CD4-positive, CD25-positive, alpha-beta regulatory T cell (primary cell): ENCODE measurements at regions not wholly inside any gene's neighbourhood (a gene's known extent, or its start where the extent isn't known, plus 50 kb on each side); places are given as distances from the start of the nearest gene placed in this dataset.
"Not testable (repeated sequence)": the region's sequence is repeated elsewhere in the genome, so short reads cannot be mapped to it uniquely, and the experiment has no call there.

Source experiments
- ATAC-seq, 2 donors: fragments of 150-1000 bp; cut with Tn5 transposase; one replicate each; pipeline ENCODE4 v1.10.0; 2021; ENCODE audit warnings: low read depth in 2 of 2, moderate number of reproducible peaks in 2 of 2, moderate library complexity in 1 of 2
- DNase-seq, 3 donors: peaks; one replicate each; pipeline versions ENCODE4 v3.0.0 to v3.0.0-alpha.2; 2012 to 2022; ENCODE audit warnings: mixed read lengths in 1 of 3
- H3K27ac ChIP-seq: one replicate; pipeline ENCODE4 v1.7.0; 2013; ENCODE audit warnings: mild to moderate bottlenecking, low read length; ENCODE audit not compliant: insufficient read depth, poor library complexity, severe bottlenecking
- H3K27me3 ChIP-seq: one replicate; pipeline ENCODE4 v1.7.0; 2013; ENCODE audit warnings: low read length; ENCODE audit not compliant: control insufficient read depth, insufficient read depth
- H3K36me3 ChIP-seq: one replicate; pipeline ENCODE4 v1.7.0; 2013; ENCODE audit warnings: mild to moderate bottlenecking, low read length, moderate library complexity; ENCODE audit not compliant: control insufficient read depth, insufficient read depth
- H3K4me1 ChIP-seq: 2 replicates; pipeline ENCODE4 v1.7.0; 2013; ENCODE audit warnings: mild to moderate bottlenecking, low read length; ENCODE audit not compliant: insufficient read depth, control insufficient read depth, poor library complexity, severe bottlenecking
- H3K4me3 ChIP-seq: one replicate; pipeline ENCODE4 v1.7.0; 2013; ENCODE audit warnings: low read depth, mild to moderate bottlenecking, low read length, moderate library complexity
- H3K9me3 ChIP-seq, 2 experiments: 1 replicate in 1 of 2; 2 replicates in 1 of 2; pipeline ENCODE4 v1.7.0; 2013; ENCODE audit warnings: low read length in 2 of 2, mild to moderate bottlenecking in 1 of 2, moderate library complexity in 1 of 2; ENCODE audit not compliant: control insufficient read depth in 2 of 2
- H3K27ac Mint-ChIP-seq, 3 donors: one replicate each; pipeline ENCODE4 v1.8.0; 2020 to 2022; ENCODE audit warnings: mild to moderate bottlenecking in 3 of 3, mixed read lengths in 3 of 3, moderate library complexity in 2 of 3
- H3K27me3 Mint-ChIP-seq: one replicate; pipeline ENCODE4 v1.8.0; 2022; ENCODE audit warnings: mild to moderate bottlenecking, mixed read lengths
- H3K36me3 Mint-ChIP-seq: one replicate; pipeline ENCODE4 v1.8.0; 2020; ENCODE audit warnings: mixed read lengths
- H3K4me1 Mint-ChIP-seq, 4 donors: one replicate each; pipeline ENCODE4 v1.8.0; 2020 to 2022; ENCODE audit warnings: mixed read lengths in 4 of 4, mild to moderate bottlenecking in 1 of 4
- H3K4me3 Mint-ChIP-seq, 4 donors: one replicate each; pipeline ENCODE4 v1.8.0; 2020 to 2022; ENCODE audit warnings: mild to moderate bottlenecking in 4 of 4, mixed read lengths in 4 of 4, moderate library complexity in 3 of 4
- H3K9me3 Mint-ChIP-seq, 7 donors: one replicate each; pipeline ENCODE4 v1.8.0; 2020 to 2022; ENCODE audit warnings: mixed read lengths in 7 of 7, mild to moderate bottlenecking in 3 of 7, moderate library complexity in 2 of 7

- Mint-ChIP-seq H3K36me3 (no peaks in the 10 kb centered on the region), H3K9me3 (no peaks in the 10 kb centered on the region), H3K27ac (no peak overlapping the region), H3K27me3 (no peaks in the 10 kb centered on the region), H3K4me3 (no peak overlapping the region), H3K4me1 (no peaks in the 10 kb centered on the region)
- no peak for DNase-seq
- no peaks in the 10 kb centered on the region for H3K36me3 ChIP-seq
- H3K4me1 ChIP-seq: no peaks in the 10 kb centered on the region
- H3K9me3 ChIP-seq: no peaks in the 10 kb centered on the region
- H3K4me3 ChIP-seq: no peak overlapping the region
- no peak overlapping the region for H3K27ac ChIP-seq
- no peaks in the 10 kb centered on the region for H3K27me3 ChIP-seq
- ATAC-seq: no peak
These were observed 68.4 kb upstream of the EEF1E1 start for GRCh38 chr6:8170754-8171153.

- H3K36me3 ChIP-seq: no peaks in the 10 kb centered on the region
- ATAC-seq (no peak), DNase-seq (no peak)
- H3K36me3 Mint-ChIP-seq: no peaks in the 10 kb centered on the region
- no peak overlapping the region for H3K27ac ChIP-seq
- no peaks in the 10 kb centered on the region for H3K4me1 Mint-ChIP-seq
- H3K9me3 Mint-ChIP-seq: peaks cover 0 to 2% (median 0%) of the 10 kb centered on the region in 7 donors
- no peaks in the 10 kb centered on the region for H3K27me3 Mint-ChIP-seq
- H3K4me1 ChIP-seq: no peaks in the 10 kb centered on the region
- no peaks in the 10 kb centered on the region for H3K9me3 ChIP-seq
- H3K27ac Mint-ChIP-seq: no peak overlapping the region
- H3K27me3 ChIP-seq: no peaks in the 10 kb centered on the region
- no peak overlapping the region for H3K4me3 ChIP-seq
- H3K4me3 Mint-ChIP-seq: no peak overlapping the region
These were observed 67.9 kb upstream of the EEF1E1 start for GRCh38 chr6:8170245-8170644.

DNA sequence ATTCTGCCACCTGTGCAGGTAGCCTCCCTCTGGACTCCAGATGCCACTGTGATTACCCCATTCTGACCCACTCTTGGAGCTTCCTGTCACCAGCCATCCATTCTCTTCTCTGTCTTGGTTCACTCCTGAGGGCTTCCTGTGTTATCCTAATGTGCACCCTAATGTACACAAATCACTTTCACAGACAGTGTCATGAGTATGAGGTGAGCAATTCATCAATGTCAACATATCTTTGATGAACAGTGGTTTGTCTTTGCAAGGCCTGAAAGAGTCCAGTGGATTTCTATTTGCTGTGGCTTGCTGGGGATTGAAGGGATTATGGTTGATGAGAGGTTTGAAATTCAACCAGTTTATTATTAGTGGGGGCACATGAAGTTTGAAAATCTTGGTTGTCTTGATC, 63.8 kb upstream of the EEF1E1 start:
- Mint-ChIP-seq H3K4me3 (no peak overlapping the region), H3K9me3 (peaks cover 0 to 4% (median 2%) of the 10 kb centered on the region in 7 donors), H3K36me3 (no peaks in the 10 kb centered on the region), H3K4me1 (no peaks in the 10 kb centered on the region), H3K27me3 (no peaks in the 10 kb centered on the region), H3K27ac (no peak overlapping the region)
- no peak for DNase-seq
- Histone ChIP-seq H3K27me3 (no peaks in the 10 kb centered on the region), H3K36me3 (no peaks in the 10 kb centered on the region), H3K4me1 (no peaks in the 10 kb centered on the region), H3K9me3 (no peaks in the 10 kb centered on the region), H3K4me3 (no peak overlapping the region), H3K27ac (no peak overlapping the region)
- ATAC-seq: no peak

GRCh38 chr6:8165008-8165407, 62.7 kb upstream of the EEF1E1 start:
- not testable (repeated sequence) for H3K9me3 Mint-ChIP-seq, H3K36me3 Mint-ChIP-seq, H3K27ac Mint-ChIP-seq, H3K27me3 Mint-ChIP-seq, DNase-seq, H3K9me3 ChIP-seq, H3K36me3 ChIP-seq, H3K4me3 ChIP-seq, H3K4me3 Mint-ChIP-seq, H3K27ac ChIP-seq, H3K4me1 Mint-ChIP-seq, H3K4me1 ChIP-seq, H3K27me3 ChIP-seq, ATAC-seq

- not testable (repeated sequence) for DNase-seq
These were observed 61.9 kb upstream of the EEF1E1 start for GRCh38 chr6:8164281-8164680.

GRCh38 chr6:8159966-8160365, 57.6 kb upstream of the EEF1E1 start:
- DNase-seq (no peak), ATAC-seq (no peak)
- Mint-ChIP-seq H3K36me3 (no peaks in the 10 kb centered on the region), H3K4me3 (no peak overlapping the region), H3K9me3 (peaks cover 0 to 4% (median 2%) of the 10 kb centered on the region in 7 donors), H3K27ac (no peak overlapping the region), H3K4me1 (no peaks in the 10 kb centered on the region), H3K27me3 (peaks cover 12% of the 10 kb centered on the region)
- Histone ChIP-seq H3K4me3 (no peak overlapping the region), H3K4me1 (no peaks in the 10 kb centered on the region), H3K27ac (no peak overlapping the region), H3K9me3 (no peaks in the 10 kb centered on the region), H3K27me3 (peaks cover 3% of the 10 kb centered on the region), H3K36me3 (no peaks in the 10 kb centered on the region)

More at GRCh38 chr6:8164281-8164680, 61.9 kb upstream of the EEF1E1 start:
- H3K27me3 ChIP-seq, H3K36me3 Mint-ChIP-seq, H3K9me3 Mint-ChIP-seq, H3K36me3 ChIP-seq, H3K9me3 ChIP-seq, H3K27me3 Mint-ChIP-seq, H3K4me3 Mint-ChIP-seq, H3K4me1 Mint-ChIP-seq, H3K27ac Mint-ChIP-seq, H3K4me3 ChIP-seq, H3K27ac ChIP-seq, H3K4me1 ChIP-seq, ATAC-seq: not testable (repeated sequence)

GRCh38 chr6:8157839-8158238, 55.5 kb upstream of the EEF1E1 start:
- H3K4me3 Mint-ChIP-seq: no peak overlapping the region
- DNase-seq: no peak
- H3K27ac Mint-ChIP-seq: no peak overlapping the region
- H3K36me3 Mint-ChIP-seq: no peaks in the 10 kb centered on the region
- no peaks in the 10 kb centered on the region for H3K4me1 Mint-ChIP-seq
- Histone ChIP-seq H3K4me3 (no peak overlapping the region), H3K4me1 (no peaks in the 10 kb centered on the region), H3K27ac (no peak overlapping the region), H3K27me3 (peaks cover 6% of the 10 kb centered on the region), H3K36me3 (no peaks in the 10 kb centered on the region), H3K9me3 (no peaks in the 10 kb centered on the region)
- no peak for ATAC-seq
- H3K9me3 Mint-ChIP-seq: peaks cover 0 to 4% (median 2%) of the 10 kb centered on the region in 7 donors
- peaks cover 12% of the 10 kb centered on the region for H3K27me3 Mint-ChIP-seq

- Histone ChIP-seq H3K9me3 (no peaks in the 10 kb centered on the region), H3K4me3 (no peak overlapping the region), H3K27ac (no peak overlapping the region), H3K27me3 (peaks cover 6% of the 10 kb centered on the region), H3K36me3 (no peaks in the 10 kb centered on the region), H3K4me1 (no peaks in the 10 kb centered on the region)
- Mint-ChIP-seq H3K9me3 (peaks cover 0 to 2% (median 0%) of the 10 kb centered on the region in 7 donors), H3K36me3 (no peaks in the 10 kb centered on the region), H3K4me1 (no peaks in the 10 kb centered on the region), H3K4me3 (no peak overlapping the region), H3K27me3 (peaks cover 12% of the 10 kb centered on the region), H3K27ac (no peak overlapping the region)
- DNase-seq (no peak), ATAC-seq (no peak)
These were observed 53.1 kb upstream of the EEF1E1 start for GRCh38 chr6:8155259-8156012.
